ENCODE measurements at regions not wholly inside any gene's neighbourhood (a gene's known extent, or its start where the extent isn't known, plus 50 kb on each side); places are given as distances from the start of the nearest gene placed in this dataset.

DNA sequence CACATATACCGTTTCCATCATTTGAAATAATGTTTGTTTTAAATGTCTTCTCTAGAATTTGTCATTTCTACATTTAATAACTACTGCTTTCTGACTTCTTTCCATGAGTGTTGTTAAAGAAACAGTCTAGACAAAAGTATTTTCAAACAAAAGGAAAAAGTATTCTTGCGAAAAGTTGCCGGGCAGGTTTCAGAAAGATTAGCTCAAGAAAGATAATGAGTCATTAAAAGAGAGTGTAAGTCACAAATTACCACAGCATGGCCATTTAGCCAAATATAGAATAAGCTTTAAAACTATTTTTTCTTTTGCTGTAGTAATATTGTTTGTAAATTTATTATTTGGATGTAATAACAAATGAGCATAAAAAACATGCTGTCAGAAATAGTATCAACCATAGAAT lies 493.0 kb downstream of the TLL1 start:
- no peak for ATAC-seq (ENCODE audit: low read depth)
- CTCF ChIA-PET: no interaction called here
- WGBS (ENCODE audit: insufficient coverage): no CpG with 5 or more reads among the region's 3 CpGs

DNA sequence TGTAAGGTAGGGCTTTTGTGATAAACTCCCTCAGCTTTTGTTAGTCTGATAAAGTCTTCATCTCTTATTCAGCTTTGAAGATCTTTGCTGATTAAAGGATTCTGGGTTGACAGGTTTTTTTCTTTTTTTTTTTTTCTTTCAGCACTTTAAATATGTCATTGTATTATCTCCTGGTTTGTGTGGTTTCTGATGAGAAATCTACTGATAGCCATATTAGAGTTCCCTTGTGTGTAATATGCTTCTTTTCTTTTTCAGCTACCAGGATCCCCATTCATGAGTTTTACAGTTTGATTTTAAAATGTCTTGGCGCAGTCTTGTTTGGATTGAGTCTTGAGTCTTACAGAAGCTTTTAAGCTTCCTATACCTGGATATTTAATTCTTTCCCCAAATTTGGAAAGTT lies 504.5 kb downstream of the TLL1 start:
- no peak overlapping the region for H3K4me3 ChIP-seq (ENCODE audit: control extremely low read depth in 1 of 5, extremely low read depth in 1 of 5, insufficient read depth in 1 of 5, low read depth in 2 of 5, low read length in 4 of 5)
- DNase-seq: no peak
- H3K36me3 ChIP-seq (replicated peaks in 1 of 2; ENCODE audit: control extremely low read depth in 1 of 2, control insufficient read depth in 1 of 2, extremely low read depth in 1 of 2, insufficient read depth in 2 of 2, low read length in 1 of 2): no peaks in the 10 kb centered on the region
- no peak overlapping the region for H3K9ac ChIP-seq (ENCODE audit: low read length)
- H3K9me3 ChIP-seq (ENCODE audit: control extremely low read depth in 1 of 3, control insufficient read depth in 2 of 3, insufficient read depth in 1 of 3, low read length in 2 of 3): peaks cover 3 to 23% (median 15%) of the 10 kb centered on the region in 3 donors
- no peaks in the 10 kb centered on the region for H3K27me3 ChIP-seq (replicated peaks in 1 of 4; ENCODE audit: control extremely low read depth in 1 of 4, control insufficient read depth in 3 of 4, insufficient read depth in 4 of 4, low read length in 3 of 4)
- TF ChIP-seq EZH2 (IDR thresholded peaks at IDR 0.05; ENCODE audit: borderline replicate concordance, insufficient read depth, low read depth, low read length, poor library complexity, severe bottlenecking): no peak
- TF ChIP-seq, protein P1, sequence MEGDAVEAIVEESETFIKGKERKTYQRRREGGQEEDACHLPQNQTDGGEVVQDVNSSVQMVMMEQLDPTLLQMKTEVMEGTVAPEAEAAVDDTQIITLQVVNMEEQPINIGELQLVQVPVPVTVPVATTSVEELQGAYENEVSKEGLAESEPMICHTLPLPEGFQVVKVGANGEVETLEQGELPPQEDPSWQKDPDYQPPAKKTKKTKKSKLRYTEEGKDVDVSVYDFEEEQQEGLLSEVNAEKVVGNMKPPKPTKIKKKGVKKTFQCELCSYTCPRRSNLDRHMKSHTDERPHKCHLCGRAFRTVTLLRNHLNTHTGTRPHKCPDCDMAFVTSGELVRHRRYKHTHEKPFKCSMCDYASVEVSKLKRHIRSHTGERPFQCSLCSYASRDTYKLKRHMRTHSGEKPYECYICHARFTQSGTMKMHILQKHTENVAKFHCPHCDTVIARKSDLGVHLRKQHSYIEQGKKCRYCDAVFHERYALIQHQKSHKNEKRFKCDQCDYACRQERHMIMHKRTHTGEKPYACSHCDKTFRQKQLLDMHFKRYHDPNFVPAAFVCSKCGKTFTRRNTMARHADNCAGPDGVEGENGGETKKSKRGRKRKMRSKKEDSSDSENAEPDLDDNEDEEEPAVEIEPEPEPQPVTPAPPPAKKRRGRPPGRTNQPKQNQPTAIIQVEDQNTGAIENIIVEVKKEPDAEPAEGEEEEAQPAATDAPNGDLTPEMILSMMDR (IDR thresholded peaks at IDR 0.05): no peak
- no peak overlapping the region for H3K27ac Mint-ChIP-seq
- H3K4me2 ChIP-seq (replicated peaks; ENCODE audit: low read depth, low read length, poor library complexity, severe bottlenecking): no peak overlapping the region
- peaks cover 14% of the 10 kb centered on the region for H3K9me3 Mint-ChIP-seq (ENCODE audit: insufficient read depth)
- H2AFZ ChIP-seq (ENCODE audit: insufficient read depth, low read depth, low read length, poor library complexity, severe bottlenecking): no peak overlapping the region
- no peak overlapping the region for H3K27ac ChIP-seq (ENCODE audit: low read length in 2 of 2)
- ATAC-seq (ENCODE audit: low read depth): no peak
- no peaks in the 10 kb centered on the region for H3K4me1 Mint-ChIP-seq
- no peaks in the 10 kb centered on the region for H3K79me2 ChIP-seq (ENCODE audit: control insufficient read depth, insufficient read depth, low read length)
- intact Hi-C loops (cut with micrococcal nuclease): no loop called here
- ChIA-PET POLR2A (no interaction called here), CTCF (interaction anchor here (0.7 kb wide), 1 partner anchor 17 kb away, joined by 3 read pairs; no protein-coding TSS in a partner anchor)
- no peaks in the 10 kb centered on the region for H3K27me3 Mint-ChIP-seq
- H3K4me1 ChIP-seq (ENCODE audit: control insufficient read depth in 2 of 2, insufficient read depth in 2 of 2, low read length in 2 of 2): no peaks in the 10 kb centered on the region
- no CpG with 5 or more reads among the region's 1 CpG for WGBS (ENCODE audit: insufficient coverage)
- no peak overlapping the region for H3K4me3 Mint-ChIP-seq
- H4K20me1 ChIP-seq (ENCODE audit: control insufficient read depth, insufficient read depth, low read length, poor library complexity, severe bottlenecking): no peaks in the 10 kb centered on the region

More for the DNA sequence above, 493.0 kb downstream of the TLL1 start:
- Mint-ChIP-seq H3K4me3 (no peak overlapping the region), H3K9me3 (ENCODE audit: insufficient read depth) (peaks cover 9% of the 10 kb centered on the region), H3K4me1 (no peaks in the 10 kb centered on the region), H3K27me3 (no peaks in the 10 kb centered on the region), H3K27ac (no peak overlapping the region)
- no peaks in the 10 kb centered on the region for H4K20me1 ChIP-seq (ENCODE audit: control insufficient read depth, insufficient read depth, low read length, poor library complexity, severe bottlenecking)
- H3K9me3 ChIP-seq (ENCODE audit: control extremely low read depth in 1 of 3, control insufficient read depth in 2 of 3, insufficient read depth in 1 of 3, low read length in 2 of 3): no peaks in the 10 kb centered on the region
- H3K4me3 ChIP-seq (ENCODE audit: control extremely low read depth in 1 of 5, extremely low read depth in 1 of 5, insufficient read depth in 1 of 5, low read depth in 2 of 5, low read length in 4 of 5): no peak overlapping the region
- no peak overlapping the region for H3K27ac ChIP-seq (ENCODE audit: low read length in 2 of 2)
- no peak overlapping the region for H3K4me2 ChIP-seq (replicated peaks; ENCODE audit: low read depth, low read length, poor library complexity, severe bottlenecking)
- no peaks in the 10 kb centered on the region for H3K36me3 ChIP-seq (replicated peaks in 1 of 2; ENCODE audit: control extremely low read depth in 1 of 2, control insufficient read depth in 1 of 2, extremely low read depth in 1 of 2, insufficient read depth in 2 of 2, low read length in 1 of 2)
- no peaks in the 10 kb centered on the region for H3K79me2 ChIP-seq (ENCODE audit: control insufficient read depth, insufficient read depth, low read length)
- no peak overlapping the region for H2AFZ ChIP-seq (ENCODE audit: insufficient read depth, low read depth, low read length, poor library complexity, severe bottlenecking)
- POLR2A ChIA-PET: no interaction called here
- DNase-seq: no peak
- no peak overlapping the region for H3K9ac ChIP-seq (ENCODE audit: low read length)
- no peaks in the 10 kb centered on the region for H3K4me1 ChIP-seq (ENCODE audit: control insufficient read depth in 2 of 2, insufficient read depth in 2 of 2, low read length in 2 of 2)
- intact Hi-C loops (cut with micrococcal nuclease): no loop called here
- TF ChIP-seq EZH2 (IDR thresholded peaks at IDR 0.05; ENCODE audit: borderline replicate concordance, insufficient read depth, low read depth, low read length, poor library complexity, severe bottlenecking): no peak
- H3K27me3 ChIP-seq (replicated peaks in 1 of 4; ENCODE audit: control extremely low read depth in 1 of 4, control insufficient read depth in 3 of 4, insufficient read depth in 4 of 4, low read length in 3 of 4): no peaks in the 10 kb centered on the region
